Adrenal gland (tissue), 9 donors: ENCODE measurements at regions not wholly inside any gene's neighbourhood (a gene's known extent, or its start where the extent isn't known, plus 50 kb on each side); places are given as distances from the start of the nearest gene placed in this dataset.

Source experiments
- DNase-seq, 7 donors: peaks; one replicate each; pipeline ENCODE4 v3.0.0-alpha.2; 2019 to 2020
- H3K27ac ChIP-seq, 5 donors: fragments of 200-600 bp; sonication (generic) in 4 of 5; 1 replicate in 3 of 5; 2 replicates in 2 of 5; pipeline versions ENCODE4 v1.5.1 to v1.8.0; 2016 to 2020; ENCODE audit warnings: mild to moderate bottlenecking in 1 of 5
- H3K27me3 ChIP-seq: fragments of 200-600 bp; 2 replicates; pipeline ENCODE4 v1.8.0; 2021
- H3K36me3 ChIP-seq, 2 donors: fragments of 200-600 bp; replicated peaks in 1 of 2; 1 replicate in 1 of 2; 2 replicates in 1 of 2; pipeline versions ENCODE4 v1.5.1 to v1.8.0; 2018 to 2022
- H3K4me1 ChIP-seq, 2 donors: fragments of 200-600 bp; replicated peaks in 1 of 2; 1 replicate in 1 of 2; 2 replicates in 1 of 2; pipeline versions ENCODE4 v1.5.1 to v1.8.0; 2018 to 2021
- H3K4me3 ChIP-seq, 4 donors: fragments of 200-600 bp; sonication (generic) in 3 of 4; one replicate each; pipeline ENCODE4 v1.5.1; 2016 to 2018
- H3K9me3 ChIP-seq, 3 donors: fragments of 200-600 bp; sonication (generic) in 1 of 3; replicated peaks in 1 of 3; 1 replicate in 2 of 3; 2 replicates in 1 of 3; pipeline versions ENCODE4 v1.5.1 to v1.8.0; 2016 to 2021
- CTCF ChIP-seq, 6 experiments: fragments of 450-650 bp in 4 of 6; fragments of 200-600 bp in 2 of 6; sonication (generic) in 1 of 6; IDR thresholded peaks; 1 replicate in 5 of 6; 2 replicates in 1 of 6; pipeline versions ENCODE4 v1.5.1 to v1.8.0; 2016 to 2021; ENCODE audit warnings: antibody characterized with exemption in 6 of 6, mild to moderate bottlenecking in 2 of 6, moderate library complexity in 1 of 6
- POLR2A ChIP-seq, 2 donors: fragments of 450-650 bp; IDR thresholded peaks; one replicate each; pipeline ENCODE4 v1.6.1; 2017; ENCODE audit warnings: antibody characterized with exemption in 2 of 2, mild to moderate bottlenecking in 2 of 2, moderate library complexity in 1 of 2
- WGBS, 4 donors: extraction: QIAGEN DNeasy Blood & Tissue Kit in 2 of 4; methylation state at CpG; one replicate each; pipeline versions ENCODE4 v1.1.5 to v1.1.7; 2013 to 2017; 5-methylcytosine and 5-hydroxymethylcytosine counted together
- intact Hi-C, 2 donors: fragments of 100-400 bp; cut with DNase I; formaldehyde crosslinking; loops; one replicate each; pipeline versions ENCODE4 v1.14.1 to v1.15.0; 2022 to 2023
- donor health status: healthy with polysubstance abuse.
- donor health status: Bipolar disorder and iron deficiency.
- donor health status: DM: yes; HTN: yes; CAD: no.
- donor health status: DM: no; HTN: no; CAD: no.
- donor health status: DM: no; HTN: no; CAD: no.

- no peak for TF ChIP-seq POLR2A (IDR thresholded peaks at IDR 0.05)
- TF ChIP-seq CTCF (IDR thresholded peaks at IDR 0.05), result no peak
- no peaks in the 10 kb centered on the region for H3K9me3 ChIP-seq
- no peaks in the 10 kb centered on the region for H3K27me3 ChIP-seq
Measured at GRCh38 chr7:24201226-24201625, 82.8 kb upstream of the NPY start.

GRCh38 chr7:24212073-24212472 lies 71.9 kb upstream of the NPY start:
- Histone ChIP-seq H3K36me3 (no peaks in the 10 kb centered on the region), H3K9me3 (no peaks in the 10 kb centered on the region), H3K4me3 (no peak overlapping the region), H3K27ac (no peak overlapping the region), H3K4me1 (no peaks in the 10 kb centered on the region), H3K27me3 (no peaks in the 10 kb centered on the region)
- no peak for TF ChIP-seq POLR2A (IDR thresholded peaks at IDR 0.05)
- TF ChIP-seq CTCF (IDR thresholded peaks at IDR 0.05), result no peak
- intact Hi-C loops, result no loop called here
- DNase-seq, result no peak
- WGBS, 4 donors, result 63 to 84% (median 80%) methylated on average over 2 of the region's 2 CpGs

More at GRCh38 chr7:24201226-24201625, 82.8 kb upstream of the NPY start:
- Histone ChIP-seq H3K36me3 (no peaks in the 10 kb centered on the region), H3K4me1 (no peaks in the 10 kb centered on the region), H3K27ac (no peak overlapping the region), H3K4me3 (no peak overlapping the region)
- intact Hi-C loops, result no loop called here
- 37 to 62% (median 51%) methylated on average over 4 of the region's 4 CpGs for WGBS, 4 donors
- no peak for DNase-seq

- no peak for DNase-seq
- no peaks in the 10 kb centered on the region for H3K36me3 ChIP-seq
- no peak overlapping the region for H3K4me3 ChIP-seq
- H3K9me3 ChIP-seq, result no peaks in the 10 kb centered on the region
- H3K4me1 ChIP-seq, result no peaks in the 10 kb centered on the region
- no peaks in the 10 kb centered on the region for H3K27me3 ChIP-seq
- intact Hi-C loops, result no loop called here
- no peak overlapping the region for H3K27ac ChIP-seq
- no peak for TF ChIP-seq POLR2A (IDR thresholded peaks at IDR 0.05)
- no peak for TF ChIP-seq CTCF (IDR thresholded peaks at IDR 0.05)
- 50 to 87% (median 70%) methylated on average over 2 of the region's 2 CpGs for WGBS, 4 donors
Measured at GRCh38 chr7:24213311-24213710, 70.7 kb upstream of the NPY start.

- Histone ChIP-seq H3K4me3 (no peak overlapping the region), H3K36me3 (no peaks in the 10 kb centered on the region), H3K9me3 (no peaks in the 10 kb centered on the region), H3K27me3 (no peaks in the 10 kb centered on the region), H3K27ac (no peak overlapping the region), H3K4me1 (no peaks in the 10 kb centered on the region)
- DNase-seq, result no peak
- intact Hi-C loops, result no loop called here
- WGBS, 4 donors, result 8 to 29% (median 24%) methylated on average over 4 of the region's 4 CpGs
- TF ChIP-seq CTCF (IDR thresholded peaks at IDR 0.05), result no peak
- no peak for TF ChIP-seq POLR2A (IDR thresholded peaks at IDR 0.05)
Measured at GRCh38 chr7:24214670-24215069, 69.3 kb upstream of the NPY start.
